H9 (cell line): ENCODE measurements at regions not wholly inside any gene's neighbourhood (a gene's known extent, or its start where the extent isn't known, plus 50 kb on each side); places are given as distances from the start of the nearest gene placed in this dataset.

Experiments used
- DNase-seq: peaks from one replicate; pipeline ENCODE4 v3.0.0-alpha.2; 2017
- H2AFZ ChIP-seq: one replicate; pipeline ENCODE4 v1.6.1; 2013; ENCODE audit warnings: mild to moderate bottlenecking, low read length, control low read depth, moderate library complexity
- H2AK5ac ChIP-seq: 2 replicates; pipeline ENCODE4 v1.6.1; 2013; ENCODE audit warnings: low read length, control low read depth, mixed read lengths; ENCODE audit not compliant: insufficient read length
- H2BK120ac ChIP-seq: one replicate; pipeline ENCODE4 v1.6.1; 2013; ENCODE audit warnings: low read depth, mild to moderate bottlenecking, low read length, control low read depth, inconsistent platforms; ENCODE audit not compliant: poor library complexity, severe bottlenecking
- H2BK12ac ChIP-seq: 2 replicates; pipeline ENCODE4 v1.6.1; 2013; ENCODE audit warnings: low read length, control low read depth, mixed read lengths, low read depth; ENCODE audit not compliant: insufficient read length
- H2BK15ac ChIP-seq: 2 replicates; pipeline ENCODE4 v1.6.1; 2013; ENCODE audit warnings: low read depth, low read length, control low read depth
- H2BK20ac ChIP-seq: one replicate; pipeline ENCODE4 v1.6.1; 2013; ENCODE audit warnings: low read depth, mild to moderate bottlenecking, low read length, control low read depth, inconsistent platforms; ENCODE audit not compliant: poor library complexity, severe bottlenecking
- H2BK5ac ChIP-seq: 2 replicates; pipeline ENCODE4 v1.6.1; 2013; ENCODE audit warnings: low read length, control low read depth, mixed read lengths; ENCODE audit not compliant: insufficient read length
- H3K14ac ChIP-seq: 2 replicates; pipeline ENCODE4 v1.6.1; 2013; ENCODE audit warnings: low read length, control low read depth; ENCODE audit not compliant: insufficient read depth
- H3K18ac ChIP-seq: 2 replicates; pipeline ENCODE4 v1.6.1; 2013; ENCODE audit warnings: low read depth, mild to moderate bottlenecking, mixed read lengths, low read length, control low read depth; ENCODE audit not compliant: insufficient read length
- H3K23ac ChIP-seq: 2 replicates; pipeline ENCODE4 v1.6.1; 2013; ENCODE audit warnings: low read length, control low read depth, mixed read lengths, low read depth; ENCODE audit not compliant: insufficient read length
- H3K23me2 ChIP-seq: 2 replicates; pipeline ENCODE4 v1.6.1; 2013; ENCODE audit warnings: low read depth, mild to moderate bottlenecking, mixed read lengths, low read length, control low read depth; ENCODE audit not compliant: insufficient read length, poor library complexity, severe bottlenecking
- H3K27ac ChIP-seq: 2 replicates; pipeline ENCODE4 v1.5.1; 2013; ENCODE audit warnings: low read length, control low read depth, mixed read lengths, low read depth; ENCODE audit not compliant: insufficient read length
- H3K27me3 ChIP-seq: 2 replicates; pipeline ENCODE4 v1.6.1; 2013; ENCODE audit warnings: low read length, control low read depth, inconsistent platforms; ENCODE audit not compliant: insufficient read depth
- H3K4ac ChIP-seq: 2 replicates; pipeline ENCODE4 v1.6.1; 2013; ENCODE audit warnings: low read depth, mild to moderate bottlenecking, control low read depth, inconsistent platforms, low read length, moderate library complexity
- H3K4me1 ChIP-seq: 2 replicates; pipeline ENCODE4 v1.6.1; 2013; ENCODE audit warnings: low read length, control low read depth, inconsistent platforms; ENCODE audit not compliant: insufficient read depth
- H3K4me2 ChIP-seq: 2 replicates; pipeline ENCODE4 v1.6.1; 2013; ENCODE audit warnings: low read length, control low read depth, mixed read lengths; ENCODE audit not compliant: insufficient read length, insufficient read depth
- H3K56ac ChIP-seq: 2 replicates; pipeline ENCODE4 v1.6.1; 2013; ENCODE audit warnings: low read depth, mild to moderate bottlenecking, mixed read lengths, low read length, control low read depth; ENCODE audit not compliant: insufficient read length
- H3K79me1 ChIP-seq: 2 replicates; pipeline ENCODE4 v1.6.1; 2013; ENCODE audit warnings: low read depth, mild to moderate bottlenecking, moderate library complexity, low read length, control low read depth, inconsistent platforms; ENCODE audit not compliant: insufficient read depth, poor library complexity, severe bottlenecking
- H3K79me2 ChIP-seq: 2 replicates; pipeline ENCODE4 v1.6.1; 2013; ENCODE audit warnings: low read length, control low read depth, inconsistent platforms; ENCODE audit not compliant: insufficient read depth
- H3K9ac ChIP-seq: 2 replicates; pipeline ENCODE4 v1.6.1; 2013; ENCODE audit warnings: low read length, control low read depth, mixed read lengths; ENCODE audit not compliant: insufficient read length; ENCODE audit errors: extremely low read depth
- H3K9me3 ChIP-seq: one replicate; pipeline ENCODE4 v1.6.1; 2013; ENCODE audit warnings: low read depth, low read length, inconsistent platforms; ENCODE audit not compliant: control insufficient read depth
- H3T11ph ChIP-seq: one replicate; pipeline ENCODE4 v1.6.1; 2013; ENCODE audit warnings: mild to moderate bottlenecking, low read length, control low read depth, inconsistent platforms
- H4K20me1 ChIP-seq: one replicate; pipeline ENCODE4 v1.6.1; 2013; ENCODE audit not compliant: control insufficient read depth, insufficient read length, insufficient read depth
- H4K5ac ChIP-seq: 2 replicates; pipeline ENCODE4 v1.6.1; 2013; ENCODE audit warnings: low read depth, mild to moderate bottlenecking, mixed read lengths, low read length, control low read depth; ENCODE audit not compliant: insufficient read length
- H4K8ac ChIP-seq: replicated peaks from 2 replicates; pipeline ENCODE4 v1.6.1; 2013; ENCODE audit warnings: low read length, control low read depth, mixed read lengths, low read depth; ENCODE audit not compliant: insufficient read length
- H4K91ac ChIP-seq: 2 replicates; pipeline ENCODE4 v1.6.1; 2013; ENCODE audit warnings: low read depth, mild to moderate bottlenecking, moderate library complexity, mixed read lengths, low read length, control low read depth; ENCODE audit not compliant: insufficient read length
- H3K27ac Mint-ChIP-seq, 3 experiments: 2 replicates in 2 of 3; 3 replicates in 1 of 3; pipeline ENCODE4 v1.8.0; 2020 to 2021; ENCODE audit warnings: mixed read lengths in 3 of 3, mild to moderate bottlenecking in 1 of 3, moderate library complexity in 1 of 3
- H3K27me3 Mint-ChIP-seq: 2 replicates; pipeline ENCODE4 v1.8.0; 2021; ENCODE audit warnings: low read depth, mild to moderate bottlenecking, moderate library complexity, mixed read lengths
- H3K36me3 Mint-ChIP-seq, 3 experiments: 2 replicates in 2 of 3; 3 replicates in 1 of 3; pipeline ENCODE4 v1.8.0; 2020 to 2021; ENCODE audit warnings: low read depth in 3 of 3, mixed read lengths in 3 of 3; ENCODE audit not compliant: insufficient read depth in 1 of 3
- H3K4me1 Mint-ChIP-seq, 2 experiments: 2 replicates each; pipeline ENCODE4 v1.8.0; 2020; ENCODE audit warnings: mixed read lengths in 2 of 2
- H3K4me3 Mint-ChIP-seq, 2 experiments: 2 replicates in 1 of 2; 3 replicates in 1 of 2; pipeline ENCODE4 v1.8.0; 2020 to 2021; ENCODE audit warnings: mild to moderate bottlenecking in 2 of 2, mixed read lengths in 2 of 2, moderate library complexity in 1 of 2
- H3K9me3 Mint-ChIP-seq, 2 experiments: 2 replicates in 1 of 2; 3 replicates in 1 of 2; pipeline ENCODE4 v1.8.0; 2020; ENCODE audit warnings: mild to moderate bottlenecking in 2 of 2, mixed read lengths in 2 of 2, moderate library complexity in 1 of 2
- CTCF ChIP-seq: fragments of 200-600 bp; sonication (generic); conservative IDR thresholded peaks from 3 replicates; pipeline ENCODE4 v1.8.0; 2021; ENCODE audit warnings: antibody characterized with exemption, mild to moderate bottlenecking
- WGBS: extraction: QIAGEN DNeasy Blood & Tissue Kit; methylation state at CpG from one replicate; pipeline ENCODE4 v1.1.7; 2013; ENCODE audit warnings: missing lambda C conversion rate, low lambda C conversion rate, mixed read lengths; ENCODE audit not compliant: insufficient read length; ENCODE audit errors: extremely low coverage; 5-methylcytosine and 5-hydroxymethylcytosine counted together

DNA sequence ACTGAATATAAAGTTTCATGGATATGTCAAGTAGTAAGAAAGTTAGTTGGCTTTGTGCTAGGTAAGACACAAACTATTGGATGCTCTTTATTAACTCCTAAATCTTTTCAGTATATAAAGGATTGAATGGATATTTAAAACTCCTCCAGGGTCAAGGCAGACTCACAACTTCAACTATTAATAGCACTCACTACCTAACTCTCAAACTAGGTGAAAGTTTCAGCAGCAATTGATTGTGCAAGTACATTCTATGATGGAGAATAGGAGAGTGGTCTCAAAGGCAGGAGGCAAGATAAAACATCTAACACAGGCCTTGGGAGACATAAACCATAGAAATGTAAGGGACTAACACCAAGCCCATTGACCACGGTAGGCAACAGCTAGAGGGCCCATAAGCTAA, 328.9 kb upstream of the CHAC2 start:
- DNase-seq, result no peak
- Histone ChIP-seq H4K8ac (no peak overlapping the region), H3K9me3 (no peaks in the 10 kb centered on the region), H3K79me1 (no peaks in the 10 kb centered on the region), H2BK20ac (no peak overlapping the region), H2BK120ac (no peak overlapping the region), H3K14ac (no peak overlapping the region), H3K4me2 (no peak overlapping the region), H3K18ac (no peak overlapping the region), H2AK5ac (no peak overlapping the region), H2AFZ (no peak overlapping the region), H3K4ac (no peak overlapping the region), H4K5ac (no peak overlapping the region), H4K20me1 (no peaks in the 10 kb centered on the region), H3K27ac (no peak overlapping the region), H3K56ac (no peak overlapping the region), H3K27me3 (no peaks in the 10 kb centered on the region), H3K79me2 (no peaks in the 10 kb centered on the region), H2BK5ac (no peak overlapping the region), H2BK12ac (no peak overlapping the region), H3T11ph (no peak overlapping the region), H2BK15ac (no peak overlapping the region), H3K23ac (no peak overlapping the region), H3K23me2 (no peaks in the 10 kb centered on the region), H4K91ac (no peak overlapping the region), H3K4me1 (peaks cover 9% of the 10 kb centered on the region), H3K9ac (no peak overlapping the region)
- no peaks in the 10 kb centered on the region for H3K27me3 Mint-ChIP-seq
- H3K36me3 Mint-ChIP-seq, result no peaks in the 10 kb centered on the region
- no CpG with 5 or more reads among the region's 1 CpG for WGBS
- no peak for TF ChIP-seq CTCF
- H3K27ac Mint-ChIP-seq, result no peak overlapping the region
- no peak overlapping the region for H3K4me3 Mint-ChIP-seq
- no peaks in the 10 kb centered on the region for H3K9me3 Mint-ChIP-seq
- peaks cover 9 to 48% of the 10 kb centered on the region in 2 experiments for H3K4me1 Mint-ChIP-seq
